IMR-90 (cell line): ENCODE measurements at regions not wholly inside any gene's neighbourhood (a gene's known extent, or its start where the extent isn't known, plus 50 kb on each side); places are given as distances from the start of the nearest gene placed in this dataset.

Source experiments
- ATAC-seq: fragments of 200-7000 bp; cut with Tn5 transposase; 2 replicates; pipeline ENCODE4 v1.9.1; 2020; ENCODE audit warnings: low read depth, mild to moderate bottlenecking, moderate library complexity
- BruUV-seq: library from RNA; stranded (reverse); fragments of 400-500 nt; replicated peaks from 2 replicates; lab custom pipeline; 2021; lab: Mats Ljungman, UMichigan
- CTCF ChIA-PET: fragments of 300-600 bp; formaldehyde crosslinking; extraction: SDS; loops from one replicate; lab custom pipeline; 2021; ENCODE audit warnings: antibody characterized with exemption; lab: Yijun Ruan, JAX
- POLR2A ChIA-PET: fragments of 300-600 bp; sonication (Branson Sonifier 250); formaldehyde crosslinking; loops from one replicate; lab custom pipeline; 2022; ENCODE audit warnings: antibody characterized with exemption; ENCODE audit not compliant: unreplicated experiment; lab: Charles Lee
- DNase-seq: peaks from one replicate; pipeline ENCODE4 v3.0.0; 2013
- H2AFZ ChIP-seq: replicated peaks from 2 replicates; pipeline ENCODE3; 2013; ENCODE audit warnings: low read length, mild to moderate bottlenecking; ENCODE audit not compliant: poor library complexity
- H2AK5ac ChIP-seq: 2 replicates; pipeline ENCODE4 v1.6.1; 2013; ENCODE audit warnings: low read depth, low read length, inconsistent platforms
- H2AK9ac ChIP-seq: replicated peaks from 2 replicates; pipeline ENCODE3; 2013; ENCODE audit warnings: mild to moderate bottlenecking, low read depth, low read length, moderate library complexity; ENCODE audit not compliant: poor library complexity
- H2BK120ac ChIP-seq: 2 replicates; pipeline ENCODE4 v1.6.1; 2013; ENCODE audit warnings: low read depth, low read length, inconsistent platforms
- H2BK15ac ChIP-seq: 3 replicates; pipeline ENCODE4 v1.6.1; 2013; ENCODE audit warnings: low read depth, low read length, inconsistent platforms
- H2BK20ac ChIP-seq: 2 replicates; pipeline ENCODE4 v1.6.1; 2013; ENCODE audit warnings: low read depth, mild to moderate bottlenecking, inconsistent platforms, low read length, moderate library complexity
- H2BK5ac ChIP-seq: 2 replicates; pipeline ENCODE4 v1.6.1; 2013; ENCODE audit warnings: mild to moderate bottlenecking, low read depth, low read length, inconsistent platforms; ENCODE audit not compliant: poor library complexity, severe bottlenecking
- H3K14ac ChIP-seq: replicated peaks from 2 replicates; pipeline ENCODE4 v1.6.1; 2013; ENCODE audit warnings: low read depth, low read length, inconsistent platforms
- H3K18ac ChIP-seq: 2 replicates; pipeline ENCODE4 v1.6.1; 2013; ENCODE audit warnings: low read depth, low read length, control low read depth
- H3K23ac ChIP-seq: 2 replicates; pipeline ENCODE4 v1.6.1; 2013; ENCODE audit warnings: low read depth, low read length, inconsistent platforms
- H3K27ac ChIP-seq: 2 replicates; pipeline ENCODE4 v1.5.1; 2013; ENCODE audit warnings: mild to moderate bottlenecking, control low read depth, low read length; ENCODE audit not compliant: insufficient read depth
- H3K27me3 ChIP-seq: 2 replicates; pipeline ENCODE4 v1.6.1; 2013; ENCODE audit warnings: low read length; ENCODE audit not compliant: control insufficient read depth, insufficient read depth
- H3K36me3 ChIP-seq: 2 replicates; pipeline ENCODE4 v1.6.1; 2013; ENCODE audit warnings: low read length, mixed read lengths; ENCODE audit not compliant: control insufficient read depth, insufficient read depth
- H3K4ac ChIP-seq: 2 replicates; pipeline ENCODE4 v1.6.1; 2013; ENCODE audit warnings: low read depth, low read length, inconsistent platforms
- H3K4me1 ChIP-seq: 2 replicates; pipeline ENCODE4 v1.6.1; 2013; ENCODE audit warnings: low read length, mixed read lengths; ENCODE audit not compliant: control insufficient read depth, insufficient read depth
- H3K4me2 ChIP-seq: 2 replicates; pipeline ENCODE4 v1.6.1; 2013; ENCODE audit warnings: low read depth, mild to moderate bottlenecking, control low read depth, low read length, moderate library complexity
- H3K4me3 ChIP-seq: 2 replicates; pipeline ENCODE4 v1.5.1; 2013; ENCODE audit warnings: low read depth, mild to moderate bottlenecking, control low read depth, low read length, moderate library complexity; ENCODE audit not compliant: insufficient read depth
- H3K56ac ChIP-seq: 2 replicates; pipeline ENCODE4 v1.6.1; 2013; ENCODE audit warnings: low read length, inconsistent platforms; ENCODE audit not compliant: insufficient read depth; ENCODE audit errors: extremely low read depth
- H3K79me1 ChIP-seq, 2 experiments: 2 replicates each; pipeline ENCODE4 v1.6.1; 2013; ENCODE audit warnings: low read length in 2 of 2, inconsistent platforms in 1 of 2, low read depth in 1 of 2
- H3K9ac ChIP-seq: 2 replicates; pipeline ENCODE4 v1.6.1; 2013; ENCODE audit warnings: low read depth, low read length, control low read depth
- H3K9me1 ChIP-seq: 2 replicates; pipeline ENCODE4 v1.6.1; 2013; ENCODE audit warnings: low read length, inconsistent platforms; ENCODE audit not compliant: insufficient read depth
- H3K9me3 ChIP-seq: 2 replicates; pipeline ENCODE4 v1.6.1; 2013; ENCODE audit warnings: low read length; ENCODE audit not compliant: control insufficient read depth, insufficient read depth
- H4K20me1 ChIP-seq: 2 replicates; pipeline ENCODE4 v1.6.1; 2013; ENCODE audit warnings: low read length, inconsistent platforms; ENCODE audit not compliant: insufficient read depth
- H4K5ac ChIP-seq: 2 replicates; pipeline ENCODE4 v1.6.1; 2013; ENCODE audit warnings: mild to moderate bottlenecking, low read depth, low read length, control low read depth
- H4K8ac ChIP-seq, 2 experiments: 2 replicates each; pipeline ENCODE4 v1.6.1; 2013; ENCODE audit warnings: low read depth in 2 of 2, low read length in 2 of 2, control low read depth in 1 of 2, inconsistent platforms in 1 of 2
- H4K91ac ChIP-seq: 2 replicates; pipeline ENCODE4 v1.6.1; 2013; ENCODE audit warnings: low read depth, low read length, inconsistent platforms; ENCODE audit not compliant: insufficient read depth
- BHLHE40 ChIP-seq: fragments of 150-350 bp; IDR thresholded peaks from 2 replicates; pipeline ENCODE4 v1.6.1; 2016; ENCODE audit warnings: mild to moderate bottlenecking, low read depth, low read length
- CEBPB ChIP-seq: IDR thresholded peaks from 2 replicates; pipeline ENCODE4 v1.6.1; 2012; ENCODE audit warnings: low read depth, low read length, improper control_type of control experiment
- CHD1 ChIP-seq: IDR thresholded peaks from 2 replicates; pipeline ENCODE4 v1.6.1; 2012; ENCODE audit warnings: low read depth, low read length, improper control_type of control experiment
- MAZ ChIP-seq: IDR thresholded peaks from 2 replicates; pipeline ENCODE4 v1.6.1; 2012; ENCODE audit warnings: low read depth, mild to moderate bottlenecking, low read length, improper control_type of control experiment, moderate library complexity, borderline replicate concordance
- MXI1 ChIP-seq: IDR thresholded peaks from 2 replicates; pipeline ENCODE4 v1.6.1; 2012; ENCODE audit warnings: low read depth, mild to moderate bottlenecking, low read length, moderate library complexity, borderline replicate concordance
- NFE2L2 ChIP-seq: fragments of 150-350 bp; IDR thresholded peaks from 2 replicates; pipeline ENCODE4 v1.6.1; 2016; ENCODE audit warnings: low read depth, mild to moderate bottlenecking, low read length
- RFX5 ChIP-seq: IDR thresholded peaks from 2 replicates; pipeline ENCODE4 v1.8.0; 2012; ENCODE audit warnings: low read depth, mild to moderate bottlenecking, low read length, moderate library complexity
- WGBS, 2 experiments: methylation state at CpG; one replicate each; pipeline versions ENCODE4 v1.1.5 to v1.1.7; 2013; ENCODE audit warnings: missing lambda C conversion rate in 2 of 2; ENCODE audit not compliant: insufficient read length in 1 of 2; ENCODE audit errors: extremely low coverage in 2 of 2; 5-methylcytosine and 5-hydroxymethylcytosine counted together
- dilution Hi-C: fragments of 300-500 bp; cut with HindIII; formaldehyde crosslinking; loops from one replicate; pipeline ENCODE4 v1.14.3; 2018; ENCODE audit warnings: low sequenced_read_pairs; ENCODE audit not compliant: unreplicated experiment
- in situ Hi-C: fragments of 300-500 bp; cut with MboI; formaldehyde crosslinking; loops from 3 replicates; pipeline ENCODE4 v1.14.3; 2019; ENCODE audit warnings: low sequenced_read_pairs, inconsistent platforms, mixed read lengths
- intact Hi-C: fragments of 100-400 bp; cut with micrococcal nuclease; formaldehyde crosslinking; loops from 2 replicates; pipeline ENCODE4 v1.10.0; 2022
- TF ChIP-seq, protein P1 (sequence below): fragments of 150-350 bp; IDR thresholded peaks from 2 replicates; pipeline ENCODE4 v1.6.1; 2016; ENCODE audit warnings: low read depth, mild to moderate bottlenecking, low read length, moderate library complexity, borderline replicate concordance

DNA sequence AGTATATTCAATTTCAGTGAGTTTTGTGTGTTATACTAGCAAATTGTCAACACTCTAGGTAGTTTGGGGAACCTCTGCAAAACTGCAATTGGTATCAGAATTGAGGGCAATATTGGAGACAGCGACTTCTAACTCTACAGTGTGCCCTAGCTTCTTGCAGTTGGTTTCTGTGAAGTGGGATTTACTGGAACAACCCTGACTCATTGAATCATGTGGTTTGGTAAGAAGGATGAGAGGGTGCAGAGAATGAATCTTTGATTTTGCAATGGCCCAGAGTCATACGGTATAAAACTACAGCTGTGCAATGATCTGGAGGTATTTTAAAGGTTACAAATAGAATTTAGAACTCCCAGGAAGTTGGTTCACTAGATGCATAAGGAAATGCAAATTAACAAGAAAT is 129.1 kb upstream of the PPP1R3A start:
- peak; percentile 62 for ATAC-seq
- no peak overlapping the region for H3K27ac ChIP-seq
- no peaks in the 10 kb centered on the region for H3K79me1 ChIP-seq

More for the DNA sequence above, 129.1 kb upstream of the PPP1R3A start:
- H3K27me3 ChIP-seq = no peaks in the 10 kb centered on the region
- H2BK120ac ChIP-seq = no peak overlapping the region
- H3K56ac ChIP-seq = no peak overlapping the region
- BruUV-seq = no TSS peak
- H4K8ac ChIP-seq = no peak overlapping the region
- H4K20me1 ChIP-seq = no peaks in the 10 kb centered on the region
- no peaks in the 10 kb centered on the region for H3K9me1 ChIP-seq
- no peaks in the 10 kb centered on the region for H3K9me3 ChIP-seq
- intact Hi-C loops (no loop called here), in situ Hi-C loops (no loop called here), dilution Hi-C loops (no loop called here)
- 0 out of 2 replicates have a peak, but pooled peaks cover 2% of the 10 kb centered on the region for H3K4me1 ChIP-seq
- H3K4me2 ChIP-seq = peak overlapping the region; percentile 39; the same call in 1 of the 2 replicates
- no peak overlapping the region for H3K23ac ChIP-seq
- no peak overlapping the region for H2BK15ac ChIP-seq
- H2AK5ac ChIP-seq = no peak overlapping the region
- H3K4ac ChIP-seq = no peak overlapping the region
- ChIA-PET CTCF (interaction anchor here (0.9 kb wide), 1 partner anchor 34 kb away, joined by 4 read pairs; no protein-coding TSS in a partner anchor), POLR2A (no interaction called here)
- H2BK20ac ChIP-seq = no peak overlapping the region
- peak; percentile 69 for DNase-seq
- TF ChIP-seq, protein P1, sequence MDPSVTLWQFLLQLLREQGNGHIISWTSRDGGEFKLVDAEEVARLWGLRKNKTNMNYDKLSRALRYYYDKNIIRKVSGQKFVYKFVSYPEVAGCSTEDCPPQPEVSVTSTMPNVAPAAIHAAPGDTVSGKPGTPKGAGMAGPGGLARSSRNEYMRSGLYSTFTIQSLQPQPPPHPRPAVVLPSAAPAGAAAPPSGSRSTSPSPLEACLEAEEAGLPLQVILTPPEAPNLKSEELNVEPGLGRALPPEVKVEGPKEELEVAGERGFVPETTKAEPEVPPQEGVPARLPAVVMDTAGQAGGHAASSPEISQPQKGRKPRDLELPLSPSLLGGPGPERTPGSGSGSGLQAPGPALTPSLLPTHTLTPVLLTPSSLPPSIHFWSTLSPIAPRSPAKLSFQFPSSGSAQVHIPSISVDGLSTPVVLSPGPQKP = no peak
- TF ChIP-seq CEBPB (peak; percentile 61; the same call in 1 of the 2 replicates), RFX5 (no peak), MAZ (no peak), NFE2L2 (no peak), BHLHE40 (no peak), CHD1 (no peak), MXI1 (no peak)
- no peak overlapping the region for H3K4me3 ChIP-seq
- no peak overlapping the region for H3K18ac ChIP-seq
- H3K36me3 ChIP-seq = no peaks in the 10 kb centered on the region
- H4K5ac ChIP-seq = no peak overlapping the region
- H2BK5ac ChIP-seq = no peak overlapping the region
- 67% methylated on average over 1 of the region's 2 CpGs; no CpG with 5 or more reads in 1 of the 2 experiments for WGBS, 2 experiments
- no peak overlapping the region for H2AK9ac ChIP-seq
- no peak overlapping the region for H4K91ac ChIP-seq
- no peak overlapping the region for H3K9ac ChIP-seq
- H2AFZ ChIP-seq = no peak overlapping the region
- no peak overlapping the region for H3K14ac ChIP-seq
